ENCODE measurements at regions not wholly inside any gene's neighbourhood (a gene's known extent, or its start where the extent isn't known, plus 50 kb on each side); places are given as distances from the start of the nearest gene placed in this dataset.

GRCh38 chr22:11627798-11628650 is 3900.0 kb upstream of the OR11H1 start:
- TF ChIP-seq, protein P1, sequence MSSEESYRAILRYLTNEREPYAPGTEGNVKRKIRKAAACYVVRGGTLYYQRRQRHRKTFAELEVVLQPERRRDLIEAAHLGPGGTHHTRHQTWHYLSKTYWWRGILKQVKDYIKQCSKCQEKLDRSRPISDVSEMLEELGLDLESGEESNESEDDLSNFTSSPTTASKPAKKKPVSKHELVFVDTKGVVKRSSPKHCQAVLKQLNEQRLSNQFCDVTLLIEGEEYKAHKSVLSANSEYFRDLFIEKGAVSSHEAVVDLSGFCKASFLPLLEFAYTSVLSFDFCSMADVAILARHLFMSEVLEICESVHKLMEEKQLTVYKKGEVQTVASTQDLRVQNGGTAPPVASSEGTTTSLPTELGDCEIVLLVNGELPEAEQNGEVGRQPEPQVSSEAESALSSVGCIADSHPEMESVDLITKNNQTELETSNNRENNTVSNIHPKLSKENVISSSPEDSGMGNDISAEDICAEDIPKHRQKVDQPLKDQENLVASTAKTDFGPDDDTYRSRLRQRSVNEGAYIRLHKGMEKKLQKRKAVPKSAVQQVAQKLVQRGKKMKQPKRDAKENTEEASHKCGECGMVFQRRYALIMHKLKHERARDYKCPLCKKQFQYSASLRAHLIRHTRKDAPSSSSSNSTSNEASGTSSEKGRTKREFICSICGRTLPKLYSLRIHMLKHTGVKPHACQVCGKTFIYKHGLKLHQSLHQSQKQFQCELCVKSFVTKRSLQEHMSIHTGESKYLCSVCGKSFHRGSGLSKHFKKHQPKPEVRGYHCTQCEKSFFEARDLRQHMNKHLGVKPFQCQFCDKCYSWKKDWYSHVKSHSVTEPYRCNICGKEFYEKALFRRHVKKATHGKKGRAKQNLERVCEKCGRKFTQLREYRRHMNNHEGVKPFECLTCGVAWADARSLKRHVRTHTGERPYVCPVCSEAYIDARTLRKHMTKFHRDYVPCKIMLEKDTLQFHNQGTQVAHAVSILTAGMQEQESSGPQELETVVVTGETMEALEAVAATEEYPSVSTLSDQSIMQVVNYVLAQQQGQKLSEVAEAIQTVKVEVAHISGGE (tag by site-specific recombination; conservative IDR thresholded peaks at IDR 0.05; ENCODE audit: low read depth): no peak
- TF ChIP-seq ZNF626 (tag by site-specific recombination; IDR thresholded peaks at IDR 0.05): no peak
- TF ChIP-seq REST (tag by site-specific recombination; IDR thresholded peaks at IDR 0.05): no peak
- TF ChIP-seq, protein P2, sequence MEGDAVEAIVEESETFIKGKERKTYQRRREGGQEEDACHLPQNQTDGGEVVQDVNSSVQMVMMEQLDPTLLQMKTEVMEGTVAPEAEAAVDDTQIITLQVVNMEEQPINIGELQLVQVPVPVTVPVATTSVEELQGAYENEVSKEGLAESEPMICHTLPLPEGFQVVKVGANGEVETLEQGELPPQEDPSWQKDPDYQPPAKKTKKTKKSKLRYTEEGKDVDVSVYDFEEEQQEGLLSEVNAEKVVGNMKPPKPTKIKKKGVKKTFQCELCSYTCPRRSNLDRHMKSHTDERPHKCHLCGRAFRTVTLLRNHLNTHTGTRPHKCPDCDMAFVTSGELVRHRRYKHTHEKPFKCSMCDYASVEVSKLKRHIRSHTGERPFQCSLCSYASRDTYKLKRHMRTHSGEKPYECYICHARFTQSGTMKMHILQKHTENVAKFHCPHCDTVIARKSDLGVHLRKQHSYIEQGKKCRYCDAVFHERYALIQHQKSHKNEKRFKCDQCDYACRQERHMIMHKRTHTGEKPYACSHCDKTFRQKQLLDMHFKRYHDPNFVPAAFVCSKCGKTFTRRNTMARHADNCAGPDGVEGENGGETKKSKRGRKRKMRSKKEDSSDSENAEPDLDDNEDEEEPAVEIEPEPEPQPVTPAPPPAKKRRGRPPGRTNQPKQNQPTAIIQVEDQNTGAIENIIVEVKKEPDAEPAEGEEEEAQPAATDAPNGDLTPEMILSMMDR (tag by site-specific recombination; IDR thresholded peaks at IDR 0.05): no peak
- no peak for TF ChIP-seq MEIS1 (CRISPR knock-in tag; IDR thresholded peaks at IDR 0.05; ENCODE audit: borderline replicate concordance)
- no peak for TF ChIP-seq ZNF239 (tag by site-specific recombination; IDR thresholded peaks at IDR 0.05)
- no peak for TF ChIP-seq GFI1B (tag by site-specific recombination; IDR thresholded peaks at IDR 0.05)
- no peak for TF ChIP-seq ZFP69B (tag by site-specific recombination; IDR thresholded peaks at IDR 0.05)

Measured in HEK293 (cell line).